SK-N-DZ (cell line): ENCODE measurements at regions not wholly inside any gene's neighbourhood (a gene's known extent, or its start where the extent isn't known, plus 50 kb on each side); places are given as distances from the start of the nearest gene placed in this dataset.

ENCODE experiments used
- DNase-seq: peaks from one replicate; pipeline ENCODE4 v3.0.0-alpha.2; 2015; ENCODE audit warnings: low spot score

DNA sequence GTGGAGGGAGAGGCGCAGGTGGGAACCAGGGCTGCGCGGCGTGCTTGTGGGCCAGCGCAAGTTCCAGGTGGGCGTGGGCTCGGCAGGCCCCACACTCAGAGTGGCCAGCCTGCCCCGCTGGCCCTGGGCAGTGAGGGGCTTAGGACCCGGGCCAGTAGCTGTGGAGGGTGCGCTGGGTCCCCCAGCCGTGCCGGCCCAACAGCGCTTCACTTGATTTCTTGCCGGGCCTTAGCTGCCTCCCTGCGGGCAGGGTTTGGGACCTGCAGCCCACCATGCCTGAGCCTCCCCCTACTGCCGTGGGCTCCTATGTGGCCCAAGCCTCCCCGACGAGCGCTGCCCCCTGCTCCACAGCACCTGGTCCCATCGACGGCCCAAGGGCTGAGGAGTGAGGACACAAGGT is 1636.9 kb upstream of the SLC39A10 start:
- no peak for DNase-seq

GRCh38 chr2:194015751-194016150 is 1641.3 kb upstream of the SLC39A10 start:
- DNase-seq: no peak

DNA sequence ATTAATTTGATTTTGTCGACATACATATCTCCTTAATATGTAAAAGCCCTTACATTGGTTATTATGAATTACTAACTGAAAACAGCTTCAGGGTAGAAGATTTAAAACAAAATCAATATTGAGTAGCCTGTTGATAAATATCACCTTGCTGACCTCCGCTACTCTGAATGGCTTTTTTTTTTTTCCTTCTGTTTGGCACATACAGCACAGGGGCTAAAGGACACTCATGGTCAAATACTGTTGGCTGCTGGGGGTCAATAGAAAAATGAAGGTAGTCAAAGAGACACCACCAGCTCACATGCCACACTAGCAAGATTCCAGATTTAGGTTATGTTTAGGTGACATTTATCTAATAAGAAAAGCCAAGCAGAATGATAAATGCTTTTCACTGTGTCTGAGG is 1642.4 kb upstream of the SLC39A10 start:
- no peak for DNase-seq

GRCh38 chr2:194004590-194005206 is 1652.3 kb upstream of the SLC39A10 start:
- DNase-seq: no peak

DNA sequence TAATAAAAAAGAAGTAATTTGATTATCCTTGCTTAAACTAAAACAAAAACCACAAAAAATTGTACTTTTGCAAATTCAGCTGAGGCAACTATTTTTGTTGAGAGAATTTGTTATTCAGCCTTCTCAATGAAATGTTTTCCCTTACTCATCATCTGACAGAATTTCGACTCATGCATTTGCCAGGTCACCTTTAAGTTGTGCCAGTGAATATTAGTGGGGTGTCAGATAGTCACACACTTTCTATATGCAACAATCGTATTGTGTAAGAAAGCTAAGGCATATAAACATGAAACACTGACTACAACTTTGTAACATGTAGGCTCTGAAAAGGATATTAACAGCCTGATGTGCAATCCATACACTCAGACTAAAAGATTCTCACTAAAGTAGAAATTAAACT is 1653.1 kb upstream of the SLC39A10 start:
- DNase-seq: no peak

- no peak for DNase-seq
These were observed 1654.2 kb upstream of the SLC39A10 start for GRCh38 chr2:194002699-194003368.

DNA sequence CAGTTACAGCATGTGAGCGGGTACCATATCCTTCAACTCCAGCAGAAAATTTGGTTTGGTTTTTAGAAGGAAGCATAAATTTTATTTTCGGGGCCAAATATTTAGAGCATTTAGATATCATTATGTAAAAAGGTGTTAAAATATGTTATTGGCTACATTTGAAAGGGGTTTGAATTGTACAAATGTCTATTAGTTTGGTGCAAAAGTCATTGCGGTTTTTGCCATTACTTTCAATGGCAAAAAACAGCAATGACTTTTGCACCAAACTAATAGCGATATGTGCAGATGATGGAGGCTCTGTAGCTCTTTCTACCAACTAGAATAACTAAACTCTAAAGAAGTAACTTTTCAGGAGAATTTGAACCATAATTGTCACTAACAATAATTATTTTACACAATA is 1666.2 kb upstream of the SLC39A10 start:
- DNase-seq: no peak

GRCh38 chr2:193989645-193990044 is 1667.4 kb upstream of the SLC39A10 start:
- DNase-seq: no peak

DNA sequence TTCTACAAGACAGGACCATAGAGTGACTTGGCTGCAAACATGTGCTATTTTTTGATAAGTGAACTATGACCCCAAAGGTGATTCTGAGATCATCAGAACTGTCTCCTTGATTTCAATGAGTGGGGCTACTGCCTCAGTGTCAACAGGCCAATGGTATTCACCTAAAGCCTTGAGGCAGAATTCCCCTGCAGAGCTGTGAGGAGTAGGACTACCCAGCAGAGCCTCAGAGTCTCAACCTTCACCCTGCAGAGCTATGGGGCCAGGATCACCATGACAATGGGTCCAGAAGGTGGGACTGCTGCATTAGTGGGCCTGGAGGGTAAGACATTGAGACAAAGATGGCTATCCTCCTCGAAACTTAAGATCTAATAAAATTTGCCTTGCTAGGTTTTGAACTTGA is 1668.2 kb upstream of the SLC39A10 start:
- no peak for DNase-seq

DNA sequence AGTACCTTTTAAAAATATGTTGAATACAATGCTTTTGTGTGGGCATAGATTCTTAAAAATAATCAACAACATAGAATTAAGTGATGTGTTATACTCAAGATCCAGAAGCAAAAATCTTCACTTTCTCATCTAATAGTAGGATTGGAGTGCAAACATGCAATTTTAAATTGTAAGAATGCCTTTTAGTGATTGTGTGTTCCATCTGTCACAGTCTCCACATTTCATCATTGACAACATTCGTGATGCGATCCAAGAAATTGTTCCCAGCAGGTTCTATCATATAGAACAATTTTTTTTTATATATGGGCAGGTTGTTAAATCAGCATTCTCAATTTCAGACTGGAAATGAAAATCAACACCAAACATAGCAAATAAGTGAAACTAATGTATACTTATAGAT is 1671.8 kb upstream of the SLC39A10 start:
- no peak for DNase-seq

GRCh38 chr2:193980599-193980998 is 1676.4 kb upstream of the SLC39A10 start:
- DNase-seq: no peak

DNA sequence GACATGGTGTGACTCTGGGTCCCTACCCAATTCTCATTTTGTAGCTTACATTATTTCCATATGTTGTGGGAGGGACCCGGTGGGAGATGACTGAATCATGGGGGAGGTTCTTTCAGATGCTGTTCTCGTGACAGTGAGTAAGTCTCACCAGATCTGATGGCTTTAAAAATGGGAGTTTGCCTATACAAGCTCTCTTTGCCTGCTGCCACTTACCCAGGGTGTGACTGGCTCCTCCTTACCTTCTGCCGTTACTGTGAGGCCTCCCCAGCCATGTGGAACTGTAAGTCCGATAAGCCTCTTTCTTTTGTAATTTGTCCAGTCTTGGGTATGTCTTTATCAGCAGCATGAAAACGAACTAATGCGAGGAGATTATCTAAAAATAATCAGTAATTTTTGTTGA is 1683.2 kb upstream of the SLC39A10 start:
- no peak for DNase-seq

- no peak for DNase-seq
These were observed 1690.4 kb upstream of the SLC39A10 start for GRCh38 chr2:193966590-193966989.

GRCh38 chr2:193965263-193965662 is 1691.8 kb upstream of the SLC39A10 start:
- DNase-seq: peak; percentile 78

GRCh38 chr2:193963472-193964119 is 1693.4 kb upstream of the SLC39A10 start:
- DNase-seq: peak; percentile 28

DNA sequence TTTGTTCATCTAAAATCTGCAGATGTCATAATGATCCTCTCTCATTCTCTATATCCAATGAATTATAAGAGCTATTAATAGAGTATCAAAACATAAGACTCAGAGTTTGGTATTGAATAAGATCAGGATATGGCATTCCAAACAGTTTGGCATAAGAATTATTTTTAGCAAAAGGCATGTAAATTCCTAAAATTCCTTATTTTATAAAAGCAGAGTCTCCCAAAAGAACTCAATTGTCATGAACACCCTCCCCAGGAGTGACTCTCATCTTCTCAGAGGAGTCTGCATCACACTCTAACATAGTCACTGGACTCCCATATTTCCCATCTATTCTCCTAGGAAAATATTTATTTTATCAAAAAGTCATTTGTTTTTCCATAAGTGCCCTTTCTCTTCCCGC is 1710.2 kb upstream of the SLC39A10 start:
- DNase-seq: no peak

- DNase-seq: no peak
These were observed 1713.5 kb upstream of the SLC39A10 start for GRCh38 chr2:193943406-193943960.

DNA sequence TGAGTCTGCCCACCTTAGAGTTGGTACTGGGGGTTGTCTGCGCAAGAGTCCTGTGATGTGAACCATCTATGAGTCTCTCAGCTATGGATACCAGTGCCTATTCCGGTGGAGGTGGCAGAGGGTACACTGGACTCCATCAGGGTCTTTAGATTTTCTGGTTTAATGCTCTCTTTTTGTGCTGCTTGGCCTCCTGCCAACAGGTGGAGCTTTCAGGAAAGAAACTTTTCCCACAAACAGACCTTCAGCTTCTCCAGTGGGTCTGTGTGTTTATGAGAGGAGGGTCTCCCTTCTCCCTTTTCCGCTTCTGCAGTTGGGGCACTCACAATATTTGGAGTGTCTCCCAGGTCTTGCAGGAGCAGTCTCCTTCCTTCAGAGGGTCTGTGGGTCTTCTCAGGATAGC is 1721.9 kb upstream of the SLC39A10 start:
- DNase-seq: peak; percentile 1

GRCh38 chr2:193929131-193929530 is 1727.9 kb upstream of the SLC39A10 start:
- DNase-seq: no peak

- no peak for DNase-seq
These were observed 1712.8 kb upstream of the TMEFF2 start for GRCh38 chr2:193907561-193907960.

DNA sequence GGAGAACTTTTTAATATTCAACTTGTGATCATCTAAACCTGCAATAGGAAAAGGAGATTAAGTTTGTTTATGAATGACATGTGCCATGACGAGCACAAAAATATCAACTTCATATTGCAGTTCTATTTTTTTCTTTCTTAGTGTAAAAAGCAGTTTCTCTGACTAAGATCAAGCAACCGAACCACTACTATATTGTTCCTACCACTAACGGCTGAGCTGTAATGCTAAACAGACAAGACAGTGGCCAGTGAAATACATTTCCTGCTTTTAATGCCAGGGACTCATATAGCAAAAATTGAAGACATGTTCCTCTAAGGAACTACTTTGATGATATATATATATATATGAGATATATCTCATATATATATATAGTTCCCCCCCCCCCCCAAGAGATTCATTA is 1705.6 kb upstream of the TMEFF2 start:
- DNase-seq: no peak

DNA sequence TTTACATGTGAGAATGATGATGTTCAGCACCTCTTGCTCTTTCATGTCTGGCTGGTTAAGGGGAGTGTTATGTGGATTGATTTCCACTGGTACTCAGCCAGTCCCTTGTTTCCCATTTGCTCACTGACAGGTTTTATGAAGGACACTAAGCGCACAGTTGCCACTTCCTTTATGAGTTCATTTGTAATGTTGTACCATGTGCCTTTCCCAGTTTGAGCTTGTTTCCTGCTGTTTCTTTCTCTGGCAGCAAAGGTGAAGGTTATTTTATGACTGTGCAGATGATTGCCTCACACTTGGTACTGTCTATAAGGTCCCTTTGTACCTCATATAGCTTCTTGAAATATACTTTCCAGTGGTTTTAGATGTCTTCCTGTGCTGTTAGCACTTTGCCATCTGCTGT is 1700.5 kb upstream of the TMEFF2 start:
- DNase-seq: no peak

GRCh38 chr2:193894081-193894480 is 1699.3 kb upstream of the TMEFF2 start:
- no peak for DNase-seq
